K562 (cell line): ENCODE measurements at regions not wholly inside any gene's neighbourhood (a gene's known extent, or its start where the extent isn't known, plus 50 kb on each side); places are given as distances from the start of the nearest gene placed in this dataset.

Source experiments
- ATAC-seq: fragments of 200-7000 bp; cut with Tn5 transposase; 3 replicates; pipeline ENCODE4 v1.9.1; 2020; ENCODE audit warnings: moderate library complexity
- BruUV-seq: library from RNA; stranded (reverse); fragments of 400-500 nt; replicated peaks from 2 replicates; lab custom pipeline; 2021; lab: Mats Ljungman, UMichigan
- CTCF ChIA-PET: fragments of 300-600 bp; formaldehyde crosslinking; extraction: SDS; loops from one replicate; lab custom pipeline; 2021; ENCODE audit warnings: low intra/inter-chr PET ratio; lab: Yijun Ruan, JAX
- POLR2A ChIA-PET: fragments of 300-600, 350-650 bp; sonication (Branson Sonifier 250); formaldehyde crosslinking; extraction: SDS; loops from one replicate; lab custom pipeline; 2021; ENCODE audit warnings: antibody characterized with exemption, inconsistent platforms; lab: Yijun Ruan, JAX
- DNase-seq, 4 experiments: peaks; one replicate each; pipeline versions ENCODE4 v3.0.0 to v3.0.0-alpha.2; 2011 to 2018; ENCODE audit warnings: low spot score in 3 of 4, mixed read lengths in 3 of 4; ENCODE audit errors: extremely low read depth in 1 of 4
- FAIRE-seq: peaks from 2 replicates; lab custom pipeline; 2011; peaks lifted over from hg19 to GRCh38; lab: Jason Lieb, UNC
- H2AFZ ChIP-seq: 2 replicates; pipeline ENCODE4 v1.6.0; 2011; ENCODE audit warnings: low read depth, low read length, control low read depth, inconsistent platforms
- H3K27ac ChIP-seq: fragments of 200-600 bp; 3 replicates; pipeline ENCODE4 v1.8.0; 2011; ENCODE audit warnings: low read depth, mild to moderate bottlenecking, control low read depth, inconsistent platforms, low read length, moderate library complexity, mixed read lengths; ENCODE audit errors: extremely low read depth
- H3K27me3 ChIP-seq, 2 experiments: fragments of 300-600 bp in 1 of 2; 2 replicates in 1 of 2; 3 replicates in 1 of 2; pipeline versions ENCODE4 v1.6.0 to v1.8.0; 2011; ENCODE audit warnings: inconsistent platforms in 2 of 2, low read length in 2 of 2, mild to moderate bottlenecking in 1 of 2, mixed read lengths in 1 of 2, moderate library complexity in 1 of 2; ENCODE audit not compliant: control insufficient read depth in 2 of 2, insufficient read depth in 2 of 2
- H3K36me3 ChIP-seq: fragments of 300-600 bp; 3 replicates; pipeline ENCODE4 v1.8.0; 2011; ENCODE audit warnings: mild to moderate bottlenecking, low read length, inconsistent platforms; ENCODE audit not compliant: control insufficient read depth, insufficient read depth
- H3K4me1 ChIP-seq, 2 experiments: fragments of 200-600 bp in 1 of 2; replicated peaks in 1 of 2; 2 replicates in 1 of 2; 3 replicates in 1 of 2; pipeline versions ENCODE4 v1.5.1 to v1.8.0; 2011; ENCODE audit warnings: inconsistent platforms in 2 of 2, low read length in 2 of 2, mild to moderate bottlenecking in 1 of 2, mixed read lengths in 1 of 2, moderate library complexity in 1 of 2; ENCODE audit not compliant: control insufficient read depth in 2 of 2, insufficient read depth in 2 of 2
- H3K4me2 ChIP-seq: 2 replicates; pipeline ENCODE4 v1.6.1; 2011; ENCODE audit warnings: low read length, control low read depth, inconsistent platforms, mixed read lengths; ENCODE audit not compliant: insufficient read depth
- H3K4me3 ChIP-seq: fragments of 200-600 bp; sonication (generic), shearing (Covaris generic); 2 replicates; pipeline ENCODE4 v1.5.1; 2016; ENCODE audit warnings: control low read depth, inconsistent platforms
- H3K79me2 ChIP-seq: fragments of 200-600 bp; 3 replicates; pipeline ENCODE4 v1.8.0; 2011; ENCODE audit warnings: low read length, inconsistent platforms; ENCODE audit not compliant: control insufficient read depth, insufficient read depth
- H3K9ac ChIP-seq, 2 experiments: 2 replicates each; pipeline versions ENCODE4 v1.6.0 to v1.6.1; 2011; ENCODE audit warnings: low read depth in 2 of 2, low read length in 2 of 2, control low read depth in 1 of 2, inconsistent platforms in 1 of 2, mild to moderate bottlenecking in 1 of 2, mixed read lengths in 1 of 2; ENCODE audit not compliant: insufficient read depth in 1 of 2
- H3K9me1 ChIP-seq: one replicate; pipeline ENCODE4 v1.6.0; 2011; ENCODE audit warnings: inconsistent platforms, mild to moderate bottlenecking, low read length, moderate library complexity; ENCODE audit not compliant: control insufficient read depth, insufficient read depth
- H3K9me3 ChIP-seq: replicated peaks from 2 replicates; pipeline ENCODE4 v1.5.1; 2011; ENCODE audit warnings: low read depth, low read length, inconsistent platforms; ENCODE audit not compliant: control insufficient read depth, insufficient read depth
- H4K20me1 ChIP-seq: replicated peaks from 2 replicates; pipeline ENCODE4 v1.6.1; 2011; ENCODE audit warnings: low read length, inconsistent platforms, mixed read lengths; ENCODE audit not compliant: control insufficient read depth, insufficient read depth
- CHCHD3 ChIP-seq: fragments of 250-450 bp; sonication (Bioruptor Pico); IDR thresholded peaks from 2 replicates; pipeline ENCODE4 v2.1.2; 2022; ENCODE audit warnings: mild to moderate bottlenecking
- E2F4 ChIP-seq: sonication (generic); formaldehyde crosslinking; IDR thresholded peaks from 2 replicates; pipeline ENCODE4 v1.8.0; 2022; ENCODE audit warnings: mild to moderate bottlenecking, low read depth, missing genetic modification reagents
- ETV1 ChIP-seq: fragments of 450-650 bp; conservative IDR thresholded peaks from 2 replicates; pipeline ENCODE4 v1.6.1; 2016; ENCODE audit warnings: missing genetic modification characterization, control low read depth, low read depth, missing compliant biosample characterization
- HDAC3 ChIP-seq: fragments of 450-650 bp; IDR thresholded peaks from 2 replicates; pipeline ENCODE4 v1.6.1; 2018; ENCODE audit warnings: borderline replicate concordance, mild to moderate bottlenecking, moderate library complexity; ENCODE audit not compliant: partially characterized antibody
- MECOM ChIP-seq: fragments of 250-450 bp; sonication (Bioruptor Pico); IDR thresholded peaks from 2 replicates; pipeline ENCODE4 v1.8.0; 2022; ENCODE audit warnings: inconsistent platforms
- MYC ChIP-seq, 2 experiments: fragments of 250-450 bp in 1 of 2; sonication (Bioruptor Pico) in 1 of 2; IDR thresholded peaks; 2 replicates each; pipeline versions ENCODE4 v1.5.1 to v1.6.1; 2012 to 2021; ENCODE audit warnings: low read depth in 2 of 2, borderline replicate concordance in 1 of 2, improper control_type of control experiment in 1 of 2, low read length in 1 of 2, mild to moderate bottlenecking in 1 of 2, moderate library complexity in 1 of 2
- NCOA2 ChIP-seq, 2 experiments: fragments of 450-650 bp; IDR thresholded peaks; 2 replicates each; pipeline ENCODE4 v1.6.1; 2018; ENCODE audit warnings: mild to moderate bottlenecking in 2 of 2, moderate library complexity in 1 of 2; ENCODE audit not compliant: partially characterized antibody in 2 of 2
- NR2F6 ChIP-seq: fragments of 450-650 bp; formaldehyde crosslinking; IDR thresholded peaks from 2 replicates; pipeline ENCODE4 v1.4.0; 2020; ENCODE audit warnings: mild to moderate bottlenecking
- TARDBP ChIP-seq: fragments of 450-650 bp; IDR thresholded peaks from 2 replicates; pipeline ENCODE4 v1.6.1; 2016
- U2AF2 ChIP-seq: fragments of 200-400 bp; formaldehyde crosslinking; optimal IDR thresholded peaks from 2 replicates; pipeline ENCODE3; 2017; ENCODE audit warnings: low read depth, mild to moderate bottlenecking, low read length
- ZNF354B ChIP-seq: fragments of 250-450 bp; sonication (Bioruptor Pico); IDR thresholded peaks from 2 replicates; pipeline ENCODE4 v1.4.0; 2020
- WGBS: fragments of 100-300 bp; shearing (Covaris generic); methylation state at CpG from one replicate; pipeline ENCODE4 v1.1.6; 2016; ENCODE audit warnings: low coverage, mixed read lengths; ENCODE audit not compliant: insufficient coverage; ENCODE audit errors: missing lambda C conversion rate; 5-methylcytosine and 5-hydroxymethylcytosine counted together
- in situ Hi-C: fragments of 300-500 bp; cut with MboI; formaldehyde crosslinking; loops from 4 replicates; pipeline ENCODE4 v1.15.0; 2018; ENCODE audit warnings: inconsistent platforms, mixed read lengths
- intact Hi-C: fragments of 100-400 bp; cut with micrococcal nuclease; formaldehyde crosslinking; loops from 2 replicates; pipeline ENCODE4 v1.14.2; 2022

GRCh38 chr13:73240193-73240592, 181.4 kb downstream of the KLF5 start:
- Histone ChIP-seq H3K4me2 (no peak overlapping the region), H3K27me3 (peaks cover 0 to 5% of the 10 kb centered on the region in 2 experiments; a peak in 1 of 5 replicates), H3K4me1 (no peaks in the 10 kb centered on the region), H3K4me3 (no peak overlapping the region), H3K79me2 (no peaks in the 10 kb centered on the region), H3K9ac (no peak overlapping the region), H2AFZ (no peak overlapping the region), H4K20me1 (no peaks in the 10 kb centered on the region), H3K27ac (no peak overlapping the region), H3K9me1 (no peaks in the 10 kb centered on the region), H3K9me3 (no peaks in the 10 kb centered on the region), H3K36me3 (no peaks in the 10 kb centered on the region)
- intact Hi-C loops, result no loop called here
- in situ Hi-C loops, result no loop called here
- FAIRE-seq (no peak), DNase-seq (no peak), ATAC-seq (no peak)
- TF ChIP-seq ZNF354B (CRISPR knock-in tag) (no peak), MECOM (no peak)
- POLR2A ChIA-PET, result no interaction called here
- CTCF ChIA-PET, result no interaction called here
- no TSS peak for BruUV-seq
- WGBS, result 0% methylated on average over 1 of the region's 1 CpG

GRCh38 chr13:73235385-73235784, 176.6 kb downstream of the KLF5 start:
- intact Hi-C loops, result no loop called here
- H2AFZ ChIP-seq, result no peak overlapping the region
- H3K79me2 ChIP-seq, result no peaks in the 10 kb centered on the region
- WGBS, result 0% methylated on average over 13 of the region's 13 CpGs
- no peaks in the 10 kb centered on the region for H4K20me1 ChIP-seq
- TF ChIP-seq ZNF354B (CRISPR knock-in tag) (no peak), CHCHD3 (CRISPR knock-in tag) (no peak), HDAC3 (no peak), E2F4 (CRISPR knock-in tag) (no peak), ETV1 (tag) (no peak), NCOA2 (IDR thresholded peaks at IDR 0.05; ENCODE audit: partially characterized antibody in 2 of 2) (no peak), TARDBP (no peak), NR2F6 (CRISPR knock-in tag) (no peak), U2AF2 (no peak), MYC (IDR thresholded peaks at IDR 0.05; ENCODE audit: low read depth, low read length) (no peak), MYC (CRISPR knock-in tag; IDR thresholded peaks at IDR 0.05; ENCODE audit: borderline replicate concordance, low read depth) (no peak)
- POLR2A ChIA-PET, result no interaction called here
- no peaks in the 10 kb centered on the region for H3K36me3 ChIP-seq
- H3K4me3 ChIP-seq, result no peak overlapping the region
- no peak overlapping the region for H3K27ac ChIP-seq
- no peaks in the 10 kb centered on the region for H3K9me1 ChIP-seq
- peaks cover 0 to 5% of the 10 kb centered on the region in 2 experiments; a peak in 1 of 5 replicates for H3K27me3 ChIP-seq
- H3K4me1 ChIP-seq, result no peaks in the 10 kb centered on the region
- H3K4me2 ChIP-seq, result no peak overlapping the region
- BruUV-seq, result no TSS peak
- in situ Hi-C loops, result no loop called here
- no peak for ATAC-seq
- no peak for FAIRE-seq
- no peaks in the 10 kb centered on the region for H3K9me3 ChIP-seq
- DNase-seq, result no peak
- no peak overlapping the region for H3K9ac ChIP-seq
- CTCF ChIA-PET, result no interaction called here
